ENCODE measurements at regions not wholly inside any gene's neighbourhood (a gene's known extent, or its start where the extent isn't known, plus 50 kb on each side); places are given as distances from the start of the nearest gene placed in this dataset.

GRCh38 chr9:87149799-87150198 lies 202.5 kb upstream of the GAS1 start:
- DNase-seq (ENCODE audit: extremely low spot score) = no peak
- TF ChIP-seq SUZ12 (IDR thresholded peaks at IDR 0.05) = no peak
- no peak for TF ChIP-seq BHLHE40 (IDR thresholded peaks at IDR 0.05; ENCODE audit: borderline replicate concordance)
- no peak for TF ChIP-seq ARNT (IDR thresholded peaks at IDR 0.05)
- TF ChIP-seq ELF4 (IDR thresholded peaks at IDR 0.05) = no peak
- no peak for TF ChIP-seq HDGF (IDR thresholded peaks at IDR 0.05; ENCODE audit: borderline replicate concordance)
- TF ChIP-seq TARDBP (IDR thresholded peaks at IDR 0.05) = no peak
- TF ChIP-seq SP1 (IDR thresholded peaks at IDR 0.05) = no peak
- no peak for TF ChIP-seq FOXK2 (IDR thresholded peaks at IDR 0.05)
- no peak for TF ChIP-seq PKNOX1 (IDR thresholded peaks at IDR 0.05)
- TF ChIP-seq FOXM1 (IDR thresholded peaks at IDR 0.05; ENCODE audit: borderline replicate concordance) = no peak
- TF ChIP-seq LEF1 (IDR thresholded peaks at IDR 0.05; ENCODE audit: borderline replicate concordance) = no peak
- no peak for TF ChIP-seq NFRKB (IDR thresholded peaks at IDR 0.05)
- no peak for TF ChIP-seq L3MBTL2 (conservative IDR thresholded peaks at IDR 0.05)
- TF ChIP-seq CTBP1 (IDR thresholded peaks at IDR 0.05; ENCODE audit: borderline replicate concordance) = no peak
- ChIA-PET CTCF (no interaction called here), POLR2A (no interaction called here)

GRCh38 chr9:87152256-87152655 lies 204.9 kb upstream of the GAS1 start:
- TF ChIP-seq LEF1 (IDR thresholded peaks at IDR 0.05; ENCODE audit: borderline replicate concordance) (no peak), FOXA1 (IDR thresholded peaks at IDR 0.05) (no peak), BHLHE40 (IDR thresholded peaks at IDR 0.05; ENCODE audit: borderline replicate concordance) (no peak), PKNOX1 (IDR thresholded peaks at IDR 0.05) (no peak), HDGF (IDR thresholded peaks at IDR 0.05; ENCODE audit: borderline replicate concordance) (no peak), FOXK2 (IDR thresholded peaks at IDR 0.05) (no peak), L3MBTL2 (conservative IDR thresholded peaks at IDR 0.05) (no peak), FOXM1 (IDR thresholded peaks at IDR 0.05; ENCODE audit: borderline replicate concordance) (no peak)
- ChIA-PET POLR2A (no interaction called here), CTCF (no interaction called here)
- no peak for DNase-seq (ENCODE audit: extremely low spot score)

GRCh38 chr9:87156247-87156646 lies 208.9 kb upstream of the GAS1 start:
- CTCF ChIA-PET = no interaction called here
- TF ChIP-seq SP1 (IDR thresholded peaks at IDR 0.05) (no peak), FOXM1 (IDR thresholded peaks at IDR 0.05; ENCODE audit: borderline replicate concordance) (no peak), NFRKB (IDR thresholded peaks at IDR 0.05) (no peak), SUZ12 (IDR thresholded peaks at IDR 0.05) (no peak), HDGF (IDR thresholded peaks at IDR 0.05; ENCODE audit: borderline replicate concordance) (no peak), BHLHE40 (IDR thresholded peaks at IDR 0.05; ENCODE audit: borderline replicate concordance) (no peak), CTBP1 (IDR thresholded peaks at IDR 0.05; ENCODE audit: borderline replicate concordance) (no peak), FOXA1 (IDR thresholded peaks at IDR 0.05) (no peak), PKNOX1 (IDR thresholded peaks at IDR 0.05) (no peak), ZNF384 (IDR thresholded peaks at IDR 0.05) (no peak), ELF4 (IDR thresholded peaks at IDR 0.05) (no peak), ARNT (IDR thresholded peaks at IDR 0.05) (no peak), LEF1 (IDR thresholded peaks at IDR 0.05; ENCODE audit: borderline replicate concordance) (no peak), FOXK2 (IDR thresholded peaks at IDR 0.05) (no peak), TARDBP (IDR thresholded peaks at IDR 0.05) (no peak)
- POLR2A ChIA-PET = no interaction called here
- no peak for DNase-seq (ENCODE audit: extremely low spot score)

- ChIA-PET POLR2A (no interaction called here), CTCF (no interaction called here)
- TF ChIP-seq ZNF384 (IDR thresholded peaks at IDR 0.05) (no peak), LEF1 (IDR thresholded peaks at IDR 0.05; ENCODE audit: borderline replicate concordance) (no peak), NFRKB (IDR thresholded peaks at IDR 0.05) (no peak), FOXA1 (IDR thresholded peaks at IDR 0.05) (no peak), SUZ12 (IDR thresholded peaks at IDR 0.05) (no peak), TARDBP (IDR thresholded peaks at IDR 0.05) (no peak), FOXM1 (IDR thresholded peaks at IDR 0.05; ENCODE audit: borderline replicate concordance) (no peak), PKNOX1 (IDR thresholded peaks at IDR 0.05) (no peak), L3MBTL2 (conservative IDR thresholded peaks at IDR 0.05) (no peak), CTBP1 (IDR thresholded peaks at IDR 0.05; ENCODE audit: borderline replicate concordance) (no peak), SP1 (IDR thresholded peaks at IDR 0.05) (no peak), ELF4 (IDR thresholded peaks at IDR 0.05) (no peak)
- no peak for DNase-seq (ENCODE audit: extremely low spot score)
Observed at GRCh38 chr9:87157366-87158031, 210.2 kb upstream of the GAS1 start.

GRCh38 chr9:87158765-87159164 lies 211.5 kb upstream of the GAS1 start:
- TF ChIP-seq SP1 (IDR thresholded peaks at IDR 0.05) = no peak
- TF ChIP-seq ARNT (IDR thresholded peaks at IDR 0.05) = no peak
- TF ChIP-seq PKNOX1 (IDR thresholded peaks at IDR 0.05) = no peak
- no peak for TF ChIP-seq ZNF384 (IDR thresholded peaks at IDR 0.05)
- no peak for TF ChIP-seq FOXA1 (IDR thresholded peaks at IDR 0.05)
- DNase-seq (ENCODE audit: extremely low spot score) = no peak
- CTCF ChIA-PET = no interaction called here
- POLR2A ChIA-PET = no interaction called here
